Stimulated activated CD8-positive, alpha-beta memory T cell treated with anti-CD3 and anti-CD28 coated beads, Interleukin-15, amount 100 ng/mL, for 48 hours (primary cell): ENCODE measurements at regions not wholly inside any gene's neighbourhood (a gene's known extent, or its start where the extent isn't known, plus 50 kb on each side); places are given as distances from the start of the nearest gene placed in this dataset.
"Not testable (repeated sequence)": the region's sequence is repeated elsewhere in the genome, so short reads cannot be mapped to it uniquely, and the experiment has no call there.

Experiments
- DNase-seq, 2 donors: peaks; one replicate each; pipeline ENCODE4 v3.0.0-alpha.2; 2020; ENCODE audit warnings: low read depth in 2 of 2

- DNase-seq, result no peak
Measured at GRCh38 chr4:188377816-188378215, 238.6 kb downstream of the TRIML1 start.

- no peak for DNase-seq
Measured at GRCh38 chr4:188383180-188383579, 243.9 kb downstream of the TRIML1 start.

DNA sequence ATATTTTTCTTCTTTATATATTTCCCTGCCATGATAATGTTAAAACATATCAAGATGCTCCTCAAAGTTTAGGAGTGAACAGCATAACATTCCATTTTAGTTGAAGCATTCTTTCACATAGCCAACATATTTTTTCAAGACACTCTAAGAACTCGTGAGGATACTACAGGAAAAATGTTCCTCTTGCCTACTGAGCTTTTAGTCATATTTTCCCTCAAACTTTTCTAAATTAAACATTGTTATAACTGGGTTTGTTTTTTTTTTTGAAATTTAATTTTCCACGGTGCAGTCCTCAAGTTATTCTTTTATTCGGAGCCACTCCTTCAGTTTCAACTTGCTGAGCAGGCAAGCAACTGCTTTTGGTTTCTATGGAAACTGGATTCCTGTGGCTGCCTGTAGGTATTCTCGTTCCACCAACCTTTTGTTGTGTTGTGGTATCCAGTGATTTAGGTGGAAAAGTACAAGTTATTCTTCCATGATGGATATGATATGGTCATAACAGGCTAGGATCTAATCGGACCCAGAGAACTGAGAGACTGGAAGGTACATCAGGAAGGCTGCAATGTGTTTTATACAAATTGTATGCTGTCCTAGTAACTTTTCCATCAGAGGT, 248.0 kb downstream of the TRIML1 start:
- DNase-seq, result no peak

- not testable (repeated sequence) for DNase-seq
Measured at GRCh38 chr4:188391349-188391748, 252.1 kb downstream of the TRIML1 start.

DNA sequence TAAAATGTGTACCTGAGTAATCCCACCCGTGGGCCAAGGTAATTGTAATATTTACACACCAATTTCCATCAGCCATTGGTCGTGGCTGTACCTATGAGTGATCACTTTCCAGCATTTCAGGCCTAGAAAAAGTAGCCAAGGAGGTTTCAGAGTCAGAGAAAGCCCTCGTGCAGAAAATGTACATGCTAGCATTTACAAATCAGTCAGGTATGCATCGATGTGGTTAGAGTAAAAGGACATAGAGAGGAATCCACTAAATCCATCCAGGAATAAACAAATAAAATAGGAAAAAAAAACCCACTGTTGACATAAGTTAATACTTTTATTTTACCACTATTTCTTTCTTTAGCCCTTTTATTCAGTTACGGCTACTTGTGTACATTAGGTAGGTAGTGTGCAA, 256.8 kb downstream of the TRIML1 start:
- DNase-seq, result no peak

DNA sequence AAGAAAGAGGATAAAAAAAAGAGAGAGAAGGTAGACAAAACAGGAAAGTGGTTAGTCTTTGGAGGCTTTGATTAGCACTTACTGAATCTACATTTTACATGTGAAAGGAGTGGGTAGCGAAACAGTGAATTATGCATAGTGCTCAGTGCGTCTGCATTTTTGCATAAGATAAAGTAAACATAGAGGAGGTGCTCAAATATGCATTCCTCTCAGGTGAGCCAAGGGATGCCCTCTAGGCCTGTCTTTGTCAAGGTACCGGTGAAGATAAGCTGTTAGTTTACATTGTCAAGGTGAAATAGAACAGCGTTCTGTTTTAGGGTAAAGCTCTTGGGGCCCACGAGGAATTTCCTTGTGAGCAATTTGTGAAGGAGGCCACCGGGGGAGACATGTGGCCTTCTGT, 260.6 kb downstream of the TRIML1 start:
- DNase-seq, result no peak

- DNase-seq, result no peak
Measured at GRCh38 chr4:188400451-188400850, 261.2 kb downstream of the TRIML1 start.

- DNase-seq, result no peak
Measured at GRCh38 chr4:188403272-188403671, 264.0 kb downstream of the TRIML1 start.

GRCh38 chr4:188405071-188405835, 266.0 kb downstream of the TRIML1 start:
- DNase-seq, result not testable (repeated sequence)

- DNase-seq, result no peak
Measured at GRCh38 chr4:188408244-188409030, 269.2 kb downstream of the TRIML1 start.

DNA sequence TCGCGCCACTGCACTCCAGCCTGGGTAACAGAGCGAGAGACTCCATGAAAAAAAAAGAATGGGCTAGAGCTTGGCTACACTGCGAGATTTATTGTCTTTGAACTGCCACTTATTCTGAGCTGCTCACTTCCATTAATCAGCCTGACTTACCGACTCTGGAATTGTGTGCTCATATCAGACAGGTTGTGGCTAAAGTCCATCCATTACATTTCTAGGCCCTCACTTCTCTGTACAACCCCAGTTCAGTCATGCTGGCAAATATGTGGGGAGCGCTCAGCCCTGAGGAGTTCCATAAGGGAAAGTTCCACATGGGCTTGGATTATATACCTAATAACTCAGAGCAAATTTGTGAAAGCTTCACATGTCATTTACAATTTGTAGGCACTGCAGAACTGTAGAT, 270.6 kb downstream of the TRIML1 start:
- no peak for DNase-seq

DNA sequence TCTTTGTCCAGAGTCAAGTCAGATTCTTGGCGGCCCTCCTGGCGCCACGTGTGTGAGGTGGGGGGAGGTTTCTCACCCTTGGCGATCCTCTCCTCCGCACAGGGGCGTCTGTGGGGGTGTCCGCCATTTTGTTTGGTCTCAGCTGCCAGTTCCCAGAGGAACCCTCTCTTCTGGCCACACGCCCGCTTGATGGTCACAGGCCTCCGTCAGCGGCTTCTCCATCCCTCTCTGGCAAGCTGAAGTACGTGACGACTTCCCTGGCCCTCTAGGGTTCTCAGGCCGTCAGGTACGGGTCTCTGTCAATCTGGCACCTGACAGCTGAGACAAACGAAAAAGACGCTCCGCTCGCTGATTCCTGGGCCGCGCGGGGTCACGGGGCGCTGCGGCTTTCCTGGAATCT, 272.6 kb downstream of the TRIML1 start:
- DNase-seq, result no peak

GRCh38 chr4:188412499-188412898, 273.3 kb downstream of the TRIML1 start:
- no peak for DNase-seq

DNA sequence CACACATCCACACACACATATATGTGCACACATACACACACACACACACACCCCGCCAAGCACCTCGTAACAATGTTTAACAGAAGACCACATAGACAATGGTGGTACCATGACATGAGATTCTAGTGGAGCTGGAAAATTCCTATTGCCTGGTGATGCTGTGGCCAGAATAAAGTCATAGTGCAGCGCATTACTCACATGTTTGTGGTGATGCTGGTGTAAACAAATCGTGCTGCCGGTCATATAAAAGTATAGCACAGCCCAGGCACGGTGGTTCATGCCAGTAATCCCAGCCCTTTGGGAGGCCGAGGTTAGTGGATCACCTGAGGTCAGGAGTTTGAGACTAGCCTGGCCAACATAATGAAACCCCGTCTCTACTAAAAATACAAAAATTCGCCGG, 275.2 kb downstream of the TRIML1 start:
- DNase-seq, result no peak

GRCh38 chr4:188417181-188417580, 277.9 kb downstream of the TRIML1 start:
- no peak for DNase-seq

DNA sequence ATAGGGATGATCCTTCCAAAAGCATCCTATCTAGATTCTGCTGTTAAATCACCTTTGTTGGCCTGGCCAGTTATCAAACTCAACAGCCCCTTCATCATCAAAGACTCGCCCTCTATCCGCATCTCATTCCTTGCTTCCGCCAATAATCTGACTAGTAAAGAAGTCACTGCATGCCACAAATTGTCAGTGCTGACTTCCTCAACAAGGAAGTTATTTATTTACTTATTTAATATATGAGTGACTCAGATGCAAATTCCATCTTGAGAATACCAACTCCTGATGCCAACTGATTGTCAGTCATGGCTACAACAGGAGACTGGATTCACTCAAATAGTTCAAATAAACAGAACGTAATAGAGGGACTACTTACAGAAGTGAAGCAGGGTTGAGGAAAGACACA, 283.8 kb downstream of the TRIML1 start:
- DNase-seq, result no peak

GRCh38 chr4:188428935-188429334, 289.7 kb downstream of the TRIML1 start:
- no peak for DNase-seq

DNA sequence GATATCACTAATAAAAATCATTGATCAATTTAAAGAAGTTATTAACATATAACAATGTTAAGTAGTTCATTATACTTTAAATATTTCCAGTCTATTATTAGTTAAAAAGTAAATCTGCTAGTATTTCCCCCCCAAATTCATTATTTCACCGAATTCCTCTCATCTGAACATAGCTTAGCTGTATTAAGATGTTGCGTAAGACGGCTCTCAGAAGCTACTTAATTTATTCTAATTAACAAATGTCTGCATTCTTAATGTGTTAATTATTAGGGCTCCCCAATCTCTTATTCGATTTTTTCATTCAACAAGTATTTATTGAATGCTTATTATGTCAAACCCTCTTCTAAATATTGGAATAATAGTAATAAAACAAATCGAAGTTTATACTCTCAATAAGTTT, 290.7 kb downstream of the TRIML1 start:
- no peak for DNase-seq

DNA sequence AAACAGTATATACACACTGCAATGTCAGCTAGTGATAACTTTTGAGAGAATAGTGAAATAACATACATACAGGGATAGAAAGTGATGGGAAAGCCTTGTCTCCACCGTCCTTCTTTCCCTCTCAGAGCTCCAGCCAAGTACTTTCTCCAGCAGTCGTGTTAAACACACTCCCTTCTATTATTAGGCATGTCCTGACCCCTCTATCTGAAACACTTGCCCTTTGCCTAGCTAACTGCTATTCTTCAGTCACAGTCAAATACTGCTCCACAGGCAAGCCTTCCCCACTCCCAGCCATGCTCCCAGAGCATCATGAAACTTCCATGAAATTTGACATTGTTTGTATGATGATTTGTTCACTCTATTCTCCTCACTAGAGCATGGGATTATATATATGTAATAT, 291.1 kb downstream of the TRIML1 start:
- no peak for DNase-seq

DNA sequence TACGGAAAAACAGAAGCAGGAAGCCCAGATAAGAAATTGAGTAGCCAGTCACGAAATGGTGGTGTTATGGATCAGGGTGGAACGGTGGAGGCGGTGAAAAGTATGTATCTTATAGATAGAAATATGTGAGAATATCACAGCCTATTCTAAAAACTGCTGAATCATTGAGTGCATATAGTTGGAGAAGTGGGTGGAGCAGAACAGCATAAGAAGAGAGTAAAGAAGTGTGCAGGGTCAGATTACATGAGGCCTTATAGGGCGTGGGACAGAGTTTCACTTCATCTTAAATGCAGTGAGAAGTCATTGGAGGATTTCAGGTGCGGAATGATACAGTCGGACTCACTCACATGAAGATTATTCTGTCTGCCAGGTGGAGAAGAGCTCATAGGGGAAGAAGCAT, 293.1 kb downstream of the TRIML1 start:
- no peak for DNase-seq

GRCh38 chr4:188433741-188434315, 294.6 kb downstream of the TRIML1 start:
- DNase-seq, result no peak

DNA sequence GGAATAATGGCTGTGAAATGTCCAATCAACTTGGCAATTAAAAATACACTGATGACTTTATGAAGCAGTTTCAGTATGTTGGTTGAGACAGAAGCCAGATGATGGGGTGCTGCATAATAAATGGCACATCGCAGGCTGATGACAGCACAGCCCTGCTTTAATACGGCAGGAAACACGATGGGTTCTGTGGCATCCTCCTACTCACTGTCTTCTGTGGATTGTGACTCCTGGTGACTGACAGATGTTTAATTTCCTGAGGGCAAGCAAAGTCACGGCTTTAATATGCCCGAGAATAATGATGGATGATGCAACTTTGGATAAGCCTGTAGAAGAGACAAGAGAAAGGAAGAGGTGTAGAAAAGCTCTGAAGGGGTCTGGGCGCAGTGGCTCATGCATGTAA, 295.4 kb downstream of the TRIML1 start:
- no peak for DNase-seq

DNA sequence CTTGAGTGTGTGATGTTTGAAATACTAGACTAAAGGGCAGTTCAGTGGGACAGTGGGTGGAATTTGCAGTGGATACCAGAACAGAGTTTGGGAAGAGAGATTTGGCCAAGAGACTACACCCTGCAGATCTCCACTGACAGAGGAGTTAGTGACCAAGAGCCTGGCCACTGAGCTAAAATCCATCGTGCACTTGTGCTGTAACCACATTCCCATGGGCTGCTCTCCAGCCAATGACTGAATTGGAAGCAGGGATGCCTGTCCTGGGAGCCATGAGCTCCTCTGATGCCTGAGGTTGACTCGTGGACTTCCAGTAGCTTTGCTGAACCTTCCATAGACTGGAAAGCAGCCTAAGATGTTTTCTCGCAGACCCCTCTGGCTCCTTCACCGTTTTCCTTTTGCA, 296.1 kb downstream of the TRIML1 start:
- DNase-seq, result no peak
